Stimulated activated CD8-positive, alpha-beta memory T cell treated with anti-CD3 and anti-CD28 coated beads, Interleukin-4, amount 100 ng/mL, for 48 hours (primary cell): ENCODE measurements at regions not wholly inside any gene's neighbourhood (a gene's known extent, or its start where the extent isn't known, plus 50 kb on each side); places are given as distances from the start of the nearest gene placed in this dataset.

Experiments used
- DNase-seq: peaks from one replicate; pipeline ENCODE4 v3.0.0-alpha.2; 2020

DNA sequence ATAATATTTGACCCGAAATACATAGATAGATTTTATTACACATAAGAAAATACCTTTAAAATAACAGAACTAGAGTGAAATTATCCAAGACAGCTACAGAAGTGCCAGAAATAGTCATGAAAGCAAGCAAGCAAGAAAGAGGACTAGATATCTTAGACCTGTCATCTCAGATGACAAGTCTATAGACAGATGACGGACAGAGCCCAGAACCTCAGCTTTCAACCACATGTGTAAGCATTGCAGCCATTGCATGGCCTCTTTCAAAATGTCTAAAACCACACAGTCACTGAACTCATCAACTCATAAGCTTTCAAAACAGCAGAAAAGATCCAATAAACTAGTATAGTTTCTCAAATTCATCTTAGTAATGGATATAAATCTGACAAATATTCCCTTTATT lies 59.8 kb upstream of the FHIT start:
- DNase-seq: no peak

DNA sequence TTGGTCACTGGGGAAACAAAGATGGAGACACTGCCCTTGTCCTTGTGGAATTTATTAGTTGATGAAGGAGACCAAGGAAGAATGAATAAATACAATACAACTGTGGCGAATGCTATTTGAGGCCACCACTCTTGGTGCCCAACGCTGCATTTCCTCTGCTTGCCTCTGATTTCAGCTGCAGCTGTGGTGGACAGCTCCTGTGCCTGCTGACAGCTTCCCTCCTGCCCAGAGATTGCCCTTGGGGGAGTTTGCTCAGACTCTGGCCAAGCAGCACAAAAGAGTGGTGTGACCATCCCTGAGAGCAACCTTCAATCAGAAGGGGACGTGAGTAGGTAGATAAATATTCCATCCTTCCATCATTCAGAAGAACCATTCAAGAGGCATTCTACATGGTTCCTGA lies 64.6 kb upstream of the FHIT start:
- DNase-seq: no peak

DNA sequence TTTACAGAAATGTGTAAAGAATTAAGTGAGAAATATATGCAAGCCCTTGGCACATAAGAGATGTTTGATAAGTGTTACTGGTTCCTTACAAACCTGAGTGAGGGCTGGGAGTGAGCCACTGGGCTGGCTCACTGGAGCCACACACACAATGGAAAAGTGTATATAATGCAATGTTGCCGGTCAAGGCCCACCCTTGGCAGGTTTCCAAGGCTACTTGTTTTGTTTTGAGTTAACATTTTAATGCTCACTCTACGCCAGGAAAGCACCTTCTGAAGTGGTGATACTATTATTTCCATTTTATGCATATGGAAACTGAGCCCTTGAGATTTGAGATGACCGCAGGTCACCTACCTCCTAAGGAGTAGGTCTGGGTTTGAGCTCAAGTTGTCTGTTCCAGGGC lies 71.8 kb upstream of the FHIT start:
- no peak for DNase-seq

GRCh38 chr3:61331929-61332552 lies 80.8 kb upstream of the FHIT start:
- DNase-seq: no peak

DNA sequence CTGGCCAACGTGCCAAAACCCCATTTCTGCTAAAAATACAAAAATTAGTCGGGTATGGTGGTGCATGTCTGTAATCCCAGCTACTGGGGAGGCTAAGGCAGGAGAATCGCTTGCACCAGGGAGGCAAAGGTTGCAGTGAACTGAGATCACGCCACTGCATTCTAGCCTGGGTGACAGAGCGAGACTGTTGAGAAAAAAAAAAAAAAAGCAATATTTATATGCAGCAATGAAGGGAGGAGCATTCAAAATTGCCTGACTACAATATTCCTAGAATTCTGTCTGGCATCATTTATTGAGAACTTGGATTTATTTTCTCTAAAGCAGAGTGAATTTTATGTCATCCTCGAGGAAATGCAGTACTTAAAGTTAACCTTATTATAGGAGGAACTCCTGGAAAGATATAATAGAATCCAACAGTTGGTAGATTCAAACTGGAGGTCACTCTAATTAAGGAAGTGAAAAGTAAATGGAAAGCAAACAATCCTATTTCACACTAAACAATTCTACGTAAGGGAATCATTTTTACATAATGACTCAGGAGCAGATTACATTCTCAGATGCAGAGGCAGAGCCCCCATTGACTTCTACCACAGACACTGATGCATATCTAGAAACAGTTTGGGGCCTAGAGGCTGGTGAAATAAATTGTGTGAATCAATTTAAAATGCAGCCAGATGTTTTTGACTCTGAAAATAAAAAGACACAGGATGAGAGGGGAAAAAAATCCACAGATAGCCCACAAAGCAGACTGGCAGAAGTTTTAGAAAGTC lies 82.1 kb upstream of the FHIT start:
- DNase-seq: no peak

DNA sequence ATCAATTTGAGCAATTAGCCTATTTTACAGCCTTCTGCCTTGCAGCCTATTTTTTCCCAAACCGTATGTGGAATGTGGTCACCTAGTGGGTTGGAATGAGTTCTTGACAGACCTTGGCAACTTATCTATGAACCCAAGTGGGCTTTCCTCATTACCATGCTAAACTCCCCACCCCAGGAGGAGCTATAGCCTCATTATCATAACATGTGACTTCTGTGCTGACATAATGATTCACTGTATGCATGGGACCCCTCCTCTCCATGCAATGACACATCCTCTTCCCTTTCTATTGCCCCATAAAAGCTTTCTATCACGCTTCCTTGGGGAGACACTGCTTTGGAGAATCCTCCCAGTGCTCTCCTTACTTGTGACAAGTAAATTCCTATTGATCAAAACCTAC lies 83.5 kb upstream of the FHIT start:
- no peak for DNase-seq

GRCh38 chr3:61340931-61341461 lies 89.7 kb upstream of the FHIT start:
- DNase-seq: no peak

- no peak for DNase-seq
Observed at GRCh38 chr3:61343543-61343942, 92.3 kb upstream of the FHIT start.

- no peak for DNase-seq
Observed at GRCh38 chr3:61345020-61345419, 93.8 kb upstream of the FHIT start.

GRCh38 chr3:61347981-61348380 lies 96.7 kb upstream of the FHIT start:
- no peak for DNase-seq

DNA sequence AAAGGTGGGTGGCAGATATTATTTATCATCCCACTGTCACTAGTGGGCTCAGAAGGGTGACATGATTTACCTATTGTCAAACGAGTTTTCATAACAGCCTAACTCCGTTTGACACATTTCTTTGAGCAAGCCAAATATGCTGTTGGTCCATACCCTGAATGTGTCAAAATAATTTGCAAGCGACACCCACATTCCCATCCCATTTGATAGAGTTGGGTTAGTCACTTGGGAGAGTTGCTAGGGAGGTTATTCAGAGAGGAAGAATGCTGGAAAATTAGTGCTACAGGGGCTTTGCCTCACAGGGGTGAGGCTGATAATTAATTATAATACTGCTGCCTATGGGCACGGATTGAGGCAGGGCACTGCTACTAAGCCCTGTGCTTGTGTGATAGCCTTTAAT lies 98.5 kb upstream of the FHIT start:
- DNase-seq: no peak

DNA sequence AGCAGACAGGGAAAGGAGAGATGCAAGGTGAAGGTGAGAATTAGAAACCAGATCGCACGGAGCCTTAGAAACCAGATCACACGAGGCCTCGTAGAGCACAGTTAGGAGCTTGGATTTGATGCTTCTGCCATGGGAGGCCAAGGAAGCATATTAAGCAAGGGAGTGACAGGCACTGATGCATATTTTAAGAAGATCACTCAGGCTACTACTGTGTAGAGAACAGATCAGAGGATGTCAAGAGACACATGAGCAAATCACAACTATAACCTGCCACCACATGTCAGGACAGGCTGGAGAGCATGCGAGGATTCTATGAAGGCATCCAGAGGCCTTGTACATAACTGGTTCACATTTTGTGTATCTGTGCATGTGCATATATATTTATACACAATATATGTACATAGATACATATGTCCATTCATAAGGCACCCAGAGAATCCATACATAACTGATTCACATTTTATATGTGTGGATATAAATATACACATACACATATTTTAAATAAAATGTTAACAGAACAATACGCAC lies 99.6 kb upstream of the FHIT start:
- DNase-seq: no peak

DNA sequence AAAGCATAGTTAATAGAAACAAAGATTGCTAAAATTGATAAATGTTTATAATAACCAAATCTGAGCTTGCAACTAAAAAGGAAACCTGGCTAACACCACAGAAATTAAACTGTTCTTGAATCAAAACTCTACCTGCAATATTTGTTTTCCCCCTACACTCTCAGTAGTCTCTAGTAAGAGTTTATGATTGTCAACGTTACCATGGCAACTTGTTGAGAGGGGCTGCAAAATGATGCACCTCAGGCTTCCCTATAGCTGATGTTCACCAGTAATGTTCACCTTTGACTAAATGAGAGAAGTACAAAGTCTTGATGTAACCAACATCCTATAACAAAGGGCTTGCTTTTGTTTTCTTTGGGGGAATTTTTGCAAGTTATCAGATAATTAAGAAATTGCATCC lies 101.1 kb upstream of the FHIT start:
- no peak for DNase-seq

DNA sequence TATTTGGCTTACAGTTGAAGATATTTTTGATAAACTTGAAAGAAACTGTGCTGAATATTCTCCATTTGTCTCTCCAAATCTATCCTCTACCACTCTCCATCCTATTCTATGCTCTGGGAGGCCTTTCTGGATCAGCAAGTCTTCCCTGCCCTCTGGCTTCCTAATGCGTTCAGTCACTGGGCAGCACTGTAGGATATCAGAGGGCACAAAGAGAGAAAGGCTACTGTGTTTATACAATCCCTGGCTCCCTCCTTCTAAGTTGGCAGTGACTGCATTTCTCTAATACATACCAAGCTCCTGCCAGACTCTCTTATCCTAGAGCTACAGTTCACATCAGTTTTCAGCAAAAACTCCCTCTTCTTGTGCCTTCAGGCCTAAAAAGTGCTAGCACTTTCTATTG lies 102.1 kb upstream of the FHIT start:
- no peak for DNase-seq

DNA sequence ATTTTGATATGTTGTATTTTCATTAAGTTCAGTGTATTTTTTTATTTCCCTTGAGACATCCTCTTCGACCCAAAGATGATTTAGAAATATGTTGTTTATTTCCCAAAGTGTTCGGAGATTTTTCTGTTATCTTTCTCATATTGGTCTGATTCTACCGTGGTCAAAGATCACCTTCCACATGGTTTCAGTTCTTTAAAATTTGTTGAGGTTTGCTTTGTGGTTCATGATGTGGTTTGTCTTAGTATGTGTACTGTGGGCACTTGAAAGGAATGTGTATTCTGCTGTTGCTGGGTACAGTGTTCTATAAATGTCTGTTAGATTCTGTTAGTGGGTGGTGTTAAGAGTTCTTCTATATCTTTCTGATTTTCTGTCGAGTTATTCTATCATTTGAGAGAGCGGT lies 103.4 kb upstream of the FHIT start:
- DNase-seq: no peak

DNA sequence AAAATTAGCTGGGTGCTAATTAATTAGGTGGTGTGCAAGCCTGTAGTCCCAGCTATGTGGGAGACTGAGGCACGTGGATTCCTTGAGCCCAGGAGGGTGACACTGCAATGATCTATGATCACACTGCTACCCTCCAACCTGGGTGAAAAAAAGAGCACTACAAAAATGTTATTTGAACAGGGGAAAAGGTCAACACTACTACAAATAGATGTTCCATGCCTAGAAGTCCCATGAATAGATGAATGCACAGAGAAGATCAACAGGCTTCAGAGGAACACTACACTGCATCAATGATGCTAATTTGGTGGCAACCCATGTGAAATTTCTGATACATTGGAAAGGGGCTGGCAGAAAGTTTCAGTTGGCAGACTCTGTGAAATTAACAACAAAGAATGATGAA lies 105.4 kb upstream of the FHIT start:
- DNase-seq: no peak

DNA sequence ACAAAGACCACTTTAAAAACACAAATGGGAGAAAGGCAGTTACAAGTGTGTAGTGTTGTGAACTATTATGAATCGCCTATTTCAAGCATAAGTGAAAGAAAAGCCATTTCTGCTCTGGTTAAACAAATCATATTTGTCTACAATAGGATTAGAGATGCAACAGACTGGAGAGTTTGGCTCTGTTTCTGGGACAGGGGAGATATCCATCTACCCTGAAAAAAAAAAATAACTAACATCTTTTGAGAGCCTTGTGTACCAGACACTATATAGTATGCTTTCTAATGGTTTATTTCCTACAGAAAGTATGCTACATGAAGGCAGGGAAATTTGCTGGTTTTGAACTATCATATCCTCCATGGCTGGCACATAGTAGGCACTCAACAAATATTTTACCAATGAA lies 106.7 kb upstream of the FHIT start:
- DNase-seq: no peak

DNA sequence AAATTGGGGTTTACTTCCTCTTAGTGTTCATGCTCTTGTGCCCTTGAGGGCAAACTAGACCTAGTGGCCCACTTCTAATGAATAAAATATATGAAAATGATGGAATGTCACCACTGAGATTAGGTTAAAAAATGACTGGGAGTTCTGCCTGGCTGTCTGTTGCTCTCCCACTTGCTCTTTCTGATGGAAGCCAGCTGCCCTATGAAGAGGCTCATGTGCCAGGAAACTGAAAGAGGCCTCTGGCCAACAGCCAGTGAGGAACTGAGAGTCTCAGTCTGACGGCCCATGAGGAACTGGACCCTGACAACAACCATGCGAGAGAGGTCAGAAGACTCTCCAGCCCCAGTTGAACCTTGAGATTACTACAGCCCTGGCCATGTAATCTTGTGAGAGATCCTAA lies 107.1 kb upstream of the FHIT start:
- no peak for DNase-seq

GRCh38 chr3:61360297-61360965 lies 109.2 kb upstream of the FHIT start:
- no peak for DNase-seq

DNA sequence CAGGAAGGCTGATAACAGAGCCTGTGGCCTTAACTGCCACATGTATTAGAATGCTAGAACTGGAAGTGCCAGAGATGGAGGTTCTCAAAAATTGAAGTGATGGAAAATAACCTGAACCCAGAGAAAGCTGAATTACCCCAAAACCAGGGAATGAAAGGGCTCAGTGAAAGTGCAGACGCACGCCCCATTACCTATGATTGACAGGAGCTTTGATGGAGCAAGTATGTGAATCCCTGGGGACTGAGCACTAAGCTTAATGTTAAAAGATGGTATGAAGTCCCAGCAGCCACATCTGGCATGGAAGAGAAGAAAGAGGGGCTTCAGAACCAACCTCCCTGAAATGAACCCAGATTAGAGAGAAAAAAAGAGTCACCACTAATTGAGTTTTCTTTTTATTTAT lies 118.4 kb upstream of the FHIT start:
- DNase-seq: no peak

- DNase-seq: peak; percentile 29
Observed at GRCh38 chr3:61371123-61371522, 119.9 kb upstream of the FHIT start.

- DNase-seq: no peak
Observed at GRCh38 chr3:61372723-61373122, 121.5 kb upstream of the FHIT start.

DNA sequence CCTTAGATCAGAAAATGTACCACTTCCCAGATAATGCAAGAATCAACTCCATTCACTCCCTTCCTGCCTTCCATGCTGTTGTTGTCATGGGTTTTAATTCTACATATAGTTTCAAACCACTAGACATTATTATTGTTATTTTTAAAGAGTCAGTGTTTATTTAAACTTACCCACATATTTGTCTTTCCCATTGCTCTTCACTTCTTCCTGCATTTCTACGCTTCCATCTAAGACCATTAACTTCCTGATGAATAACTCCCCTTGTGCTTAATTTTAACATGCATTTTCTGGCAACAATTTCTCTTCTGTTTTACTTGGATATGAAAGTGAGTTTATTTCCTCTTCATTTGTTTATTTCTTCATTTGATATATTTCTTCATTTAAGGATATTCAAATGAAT lies 127.1 kb upstream of the FHIT start:
- no peak for DNase-seq
